Liver (tissue), 8 donors: ENCODE measurements at regions not wholly inside any gene's neighbourhood (a gene's known extent, or its start where the extent isn't known, plus 50 kb on each side); places are given as distances from the start of the nearest gene placed in this dataset.
A peak's percentile ranks its signal among the peaks of the same experiment; 100 is the strongest.

Experiments used
- DNase-seq: peaks from one replicate; pipeline ENCODE4 v3.0.0-alpha.2; 2017; ENCODE audit warnings: low spot score
- H3K27ac ChIP-seq, 2 donors: one replicate each; pipeline ENCODE4 v1.7.0; 2013; ENCODE audit warnings: inconsistent platforms in 2 of 2, low read length in 2 of 2, control low read depth in 1 of 2, low read depth in 1 of 2, mild to moderate bottlenecking in 1 of 2
- H3K27me3 ChIP-seq, 4 donors: one replicate each; pipeline versions ENCODE4 v1.6.1 to v1.7.0; 2013; ENCODE audit warnings: low read length in 3 of 4, inconsistent platforms in 1 of 4, mild to moderate bottlenecking in 1 of 4, moderate library complexity in 1 of 4; ENCODE audit not compliant: control insufficient read depth in 4 of 4, insufficient read depth in 4 of 4
- H3K36me3 ChIP-seq, 4 donors: one replicate each; pipeline versions ENCODE4 v1.6.1 to v1.7.0; 2013; ENCODE audit warnings: low read length in 3 of 4, mild to moderate bottlenecking in 3 of 4, low read depth in 1 of 4, moderate library complexity in 1 of 4; ENCODE audit not compliant: control insufficient read depth in 4 of 4, insufficient read depth in 3 of 4
- H3K4me1 ChIP-seq, 4 donors: one replicate each; pipeline versions ENCODE4 v1.6.1 to v1.7.0; 2013; ENCODE audit warnings: low read length in 3 of 4, mild to moderate bottlenecking in 3 of 4, moderate library complexity in 1 of 4; ENCODE audit not compliant: control insufficient read depth in 4 of 4, insufficient read depth in 4 of 4
- H3K4me3 ChIP-seq, 3 donors: one replicate each; pipeline versions ENCODE4 v1.6.1 to v1.7.0; 2013; ENCODE audit warnings: low read length in 3 of 3, control low read depth in 1 of 3, low read depth in 1 of 3, mild to moderate bottlenecking in 1 of 3
- H3K9ac ChIP-seq, 2 donors: one replicate each; pipeline ENCODE4 v1.7.0; 2013; ENCODE audit warnings: low read length in 2 of 2, mild to moderate bottlenecking in 2 of 2, moderate library complexity in 2 of 2, control low read depth in 1 of 2, low read depth in 1 of 2
- H3K9me3 ChIP-seq, 4 donors: one replicate each; pipeline versions ENCODE4 v1.6.1 to v1.7.0; 2013; ENCODE audit warnings: low read length in 3 of 4; ENCODE audit not compliant: control insufficient read depth in 4 of 4
- ATF3 ChIP-seq: IDR thresholded peaks from 2 replicates; pipeline ENCODE4 v1.6.1; 2016; ENCODE audit warnings: antibody characterized with exemption
- CTCF ChIP-seq: fragments of 150-350 bp; IDR thresholded peaks from 2 replicates; pipeline ENCODE4 v1.5.1; 2017; ENCODE audit warnings: improper control_type of control experiment, low read depth, low read length; ENCODE audit not compliant: missing input control
- EGR1 ChIP-seq, 2 donors: IDR thresholded peaks; 2 replicates each; pipeline ENCODE4 v1.6.1; 2016 to 2018; ENCODE audit warnings: antibody characterized with exemption in 2 of 2, low read depth in 2 of 2
- FOXA1 ChIP-seq: IDR thresholded peaks from 2 replicates; pipeline ENCODE4 v1.6.1; 2016; ENCODE audit warnings: antibody characterized with exemption
- FOXA2 ChIP-seq: IDR thresholded peaks from 2 replicates; pipeline ENCODE4 v1.6.1; 2016; ENCODE audit warnings: antibody characterized with exemption
- GABPA ChIP-seq, 2 donors: IDR thresholded peaks in 1 of 2; conservative IDR thresholded peaks in 1 of 2; 2 replicates each; pipeline ENCODE4 v1.6.1; 2016; ENCODE audit warnings: antibody characterized with exemption in 2 of 2, mild to moderate bottlenecking in 1 of 2, moderate library complexity in 1 of 2
- HNF4A ChIP-seq, 2 donors: conservative IDR thresholded peaks; 2 replicates each; pipeline ENCODE4 v1.6.1; 2016; ENCODE audit warnings: antibody characterized with exemption in 2 of 2, mild to moderate bottlenecking in 2 of 2
- HNF4G ChIP-seq: IDR thresholded peaks from 2 replicates; pipeline ENCODE4 v1.6.1; 2016; ENCODE audit warnings: antibody characterized with exemption
- JUND ChIP-seq, 2 donors: IDR thresholded peaks; 2 replicates each; pipeline ENCODE4 v1.6.1; 2016; ENCODE audit warnings: antibody characterized with exemption in 2 of 2
- MAX ChIP-seq: IDR thresholded peaks from 2 replicates; pipeline ENCODE4 v1.6.1; 2016; ENCODE audit warnings: antibody characterized with exemption
- NR2F2 ChIP-seq: IDR thresholded peaks from 2 replicates; pipeline ENCODE4 v1.6.1; 2016; ENCODE audit warnings: antibody characterized with exemption
- RAD21 ChIP-seq, 2 donors: IDR thresholded peaks; 2 replicates each; pipeline ENCODE4 v1.6.1; 2016; ENCODE audit warnings: antibody characterized with exemption in 2 of 2, mild to moderate bottlenecking in 2 of 2
- REST ChIP-seq: IDR thresholded peaks from 2 replicates; pipeline ENCODE4 v1.6.1; 2016; ENCODE audit warnings: antibody characterized with exemption, mild to moderate bottlenecking
- RXRA ChIP-seq, 2 donors: IDR thresholded peaks; 2 replicates each; pipeline ENCODE4 v1.6.1; 2017 to 2018; ENCODE audit warnings: antibody characterized with exemption in 2 of 2, mild to moderate bottlenecking in 1 of 2
- TAF1 ChIP-seq: conservative IDR thresholded peaks from 2 replicates; pipeline ENCODE4 v1.6.1; 2016; ENCODE audit warnings: antibody characterized with exemption, mild to moderate bottlenecking
- YY1 ChIP-seq: IDR thresholded peaks from 2 replicates; pipeline ENCODE4 v1.6.1; 2016; ENCODE audit warnings: antibody characterized with exemption, mild to moderate bottlenecking
- ZBTB33 ChIP-seq: IDR thresholded peaks from 2 replicates; pipeline ENCODE4 v1.6.1; 2016; ENCODE audit warnings: antibody characterized with exemption
- WGBS: extraction: QIAGEN DNeasy Blood & Tissue Kit; methylation state at CpG from one replicate; pipeline ENCODE4 v1.1.7; 2013; 5-methylcytosine and 5-hydroxymethylcytosine counted together
- donor health status: healthy.
- donor health status: healthy.
- donor health status: healthy.
- donor health status: healthy.
- donor health status: healthy.

- Histone ChIP-seq H3K27ac (peak overlapping the region in 1 of 2 donors; percentile 37), H3K4me1 (peaks cover 1 to 18% (median 17%) of the 10 kb centered on the region in 4 donors), H3K9me3 (peaks cover 0 to 3% (median 0%) of the 10 kb centered on the region in 4 donors), H3K9ac (peak overlapping the region in 1 of 2 donors; percentile 22), H3K36me3 (no peaks in the 10 kb centered on the region), H3K27me3 (no peaks in the 10 kb centered on the region), H3K4me3 (peak overlapping the region in 2 of 3 donors; percentile 32 to 35)
- WGBS: 48% methylated on average over 4 of the region's 4 CpGs
- DNase-seq: no peak
- TF ChIP-seq YY1 (peak; percentile 26), HNF4G (peak; percentile 36), ZBTB33 (no peak), CTCF (no peak), RAD21 (IDR thresholded peaks at IDR 0.05) (peak in 1 of 2 donors; percentile 13), JUND (IDR thresholded peaks at IDR 0.05) (peak in 1 of 2 donors; percentile 21), HNF4A (conservative IDR thresholded peaks at IDR 0.05) (peak; percentile 51 to 56), FOXA1 (no peak), TAF1 (no peak)
Observed at GRCh38 chr2:67055387-67056304, 341.5 kb upstream of the ETAA1 start.

GRCh38 chr2:67057123-67057522 is 340.0 kb upstream of the ETAA1 start:
- Histone ChIP-seq H3K9me3 (peaks cover 0 to 3% (median 0%) of the 10 kb centered on the region in 4 donors), H3K36me3 (no peaks in the 10 kb centered on the region), H3K9ac (no peak overlapping the region), H3K27ac (no peak overlapping the region), H3K4me3 (no peak overlapping the region), H3K4me1 (peaks cover 1 to 18% (median 17%) of the 10 kb centered on the region in 4 donors), H3K27me3 (no peaks in the 10 kb centered on the region)
- TF ChIP-seq TAF1: no peak
- TF ChIP-seq HNF4G: no peak
- TF ChIP-seq CTCF: no peak
- TF ChIP-seq RXRA (IDR thresholded peaks at IDR 0.05): no peak
- TF ChIP-seq RAD21 (IDR thresholded peaks at IDR 0.05): no peak
- no peak for TF ChIP-seq ZBTB33
- no peak for TF ChIP-seq HNF4A (conservative IDR thresholded peaks at IDR 0.05)
- TF ChIP-seq MAX: no peak
- TF ChIP-seq GABPA (IDR thresholded peaks at IDR 0.05 in 1 of 2, conservative IDR thresholded peaks at IDR 0.05 in 1 of 2): no peak
- TF ChIP-seq ATF3: no peak
- TF ChIP-seq JUND (IDR thresholded peaks at IDR 0.05): no peak
- no peak for TF ChIP-seq NR2F2
- TF ChIP-seq EGR1 (IDR thresholded peaks at IDR 0.05; ENCODE audit: low read depth in 2 of 2): no peak
- no peak for TF ChIP-seq REST
- TF ChIP-seq FOXA2: no peak
- DNase-seq: no peak
- WGBS: 90% methylated on average over 3 of the region's 3 CpGs
